HG03159 (cell line): ENCODE measurements at regions not wholly inside any gene's neighbourhood (a gene's known extent, or its start where the extent isn't known, plus 50 kb on each side); places are given as distances from the start of the nearest gene placed in this dataset.

Experiments used
- ATAC-seq: cut with Tn5 transposase; IDR thresholded peaks from one replicate; pipeline ENCODE4 v1.9.1; 2021; ENCODE audit warnings: mild to moderate bottlenecking, moderate library complexity; ENCODE audit not compliant: unreplicated experiment

DNA sequence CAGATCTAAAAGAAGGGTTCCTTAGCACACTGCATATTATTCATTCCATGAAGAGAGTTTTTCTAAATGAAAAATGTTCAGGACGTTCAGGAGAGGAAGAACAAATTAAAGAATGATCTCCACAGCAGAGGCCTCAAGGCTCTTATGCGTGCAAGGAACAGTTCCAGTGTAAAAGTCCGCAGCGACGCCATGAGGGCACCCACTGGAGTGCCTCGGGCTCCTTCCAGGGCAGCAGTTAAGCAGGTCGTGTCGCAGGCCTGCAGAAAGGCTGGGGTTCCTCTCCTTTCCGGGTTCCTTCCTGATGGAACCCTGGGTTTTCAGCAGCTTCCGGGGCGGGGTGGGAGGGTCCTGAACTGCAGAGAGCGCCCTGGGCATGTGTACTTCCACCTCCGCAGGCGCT, 87.1 kb upstream of the SELENOP start:
- no peak for ATAC-seq

DNA sequence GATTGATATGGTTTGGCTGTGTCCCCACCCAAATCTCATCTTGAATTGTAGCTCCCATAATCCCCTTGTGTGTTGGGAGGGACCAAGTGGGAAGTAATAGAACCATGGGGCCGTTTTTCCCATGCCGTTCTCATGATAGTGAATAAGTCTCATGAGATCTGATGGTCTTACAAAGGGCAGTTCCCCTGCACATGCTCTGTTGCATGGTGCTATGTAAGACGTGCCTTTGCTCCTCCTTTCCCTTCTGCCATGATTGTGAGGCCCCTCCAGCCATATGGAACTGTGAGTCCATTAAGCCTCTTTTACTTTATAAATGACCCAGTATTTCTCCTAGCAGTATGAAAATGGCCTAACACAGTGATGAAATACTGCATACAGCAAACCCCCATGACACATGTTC, 84.8 kb upstream of the SELENOP start:
- no peak for ATAC-seq

DNA sequence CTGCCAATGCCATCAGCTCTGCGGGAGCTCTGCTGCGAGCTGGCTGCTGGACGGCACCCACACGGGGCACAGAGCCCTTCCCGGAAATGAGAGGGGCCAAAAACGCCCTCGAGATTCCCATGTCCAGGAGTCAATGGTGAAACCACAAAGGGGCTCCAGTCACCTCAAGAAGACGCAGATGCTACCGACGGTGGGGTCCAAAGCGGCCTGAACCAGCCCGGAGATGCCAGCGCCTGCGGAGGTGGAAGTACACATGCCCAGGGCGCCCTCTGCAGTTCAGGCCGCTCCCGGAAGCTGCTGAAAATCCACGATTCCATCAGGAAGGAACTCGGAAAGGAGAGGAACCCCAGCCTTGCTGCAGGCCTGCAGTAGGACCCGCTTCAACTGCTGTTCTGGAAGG, 82.4 kb upstream of the SELENOP start:
- no peak for ATAC-seq

DNA sequence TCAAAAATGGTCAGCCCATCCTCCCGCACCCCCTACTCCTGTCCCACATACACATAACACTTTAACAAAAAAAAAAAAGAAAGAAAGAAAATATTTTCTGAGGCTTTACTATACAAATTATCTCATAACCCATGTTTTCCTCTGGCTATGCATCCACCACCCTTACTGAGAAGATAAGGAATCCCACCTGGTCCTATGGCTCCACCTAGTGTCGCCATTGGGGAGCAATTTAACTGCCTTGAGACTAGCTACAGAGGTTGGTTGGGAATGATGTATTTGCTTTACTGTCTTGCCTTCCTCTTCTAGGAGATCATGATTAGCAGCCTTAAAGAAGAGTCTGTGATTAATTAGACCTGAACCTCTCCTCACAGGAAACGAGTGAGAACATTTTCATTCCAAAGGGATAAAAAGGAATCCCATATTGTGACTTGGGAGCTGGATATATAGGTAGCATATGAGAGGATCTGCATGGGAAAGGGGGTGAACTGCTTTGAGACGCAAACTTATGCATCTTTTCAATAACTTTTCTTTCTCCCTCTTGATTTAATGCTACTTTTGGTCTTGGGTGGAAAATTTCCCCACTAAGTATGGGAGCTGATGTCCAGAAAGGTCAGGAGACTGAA, 77.7 kb upstream of the SELENOP start:
- ATAC-seq = peak; percentile 94

DNA sequence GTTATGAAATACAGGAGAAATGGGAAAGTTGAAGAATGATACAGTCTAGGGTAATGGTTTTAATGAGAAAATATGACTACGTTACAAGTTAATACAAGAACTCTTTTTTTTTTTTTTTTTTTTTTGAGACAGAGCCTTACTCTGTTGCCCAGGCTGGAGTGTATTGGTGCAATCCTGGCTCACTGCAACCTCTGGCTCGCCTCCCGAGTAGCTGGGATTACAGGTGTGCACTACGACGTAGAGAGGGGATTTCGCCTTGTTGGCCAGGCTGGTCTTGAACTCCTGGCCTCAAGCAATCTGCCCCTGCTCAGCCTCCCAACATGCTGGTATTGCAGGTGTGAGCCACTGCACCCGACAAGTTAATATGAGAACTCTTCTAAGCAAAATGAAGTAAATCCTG, 77.1 kb upstream of the SELENOP start:
- ATAC-seq = no peak

DNA sequence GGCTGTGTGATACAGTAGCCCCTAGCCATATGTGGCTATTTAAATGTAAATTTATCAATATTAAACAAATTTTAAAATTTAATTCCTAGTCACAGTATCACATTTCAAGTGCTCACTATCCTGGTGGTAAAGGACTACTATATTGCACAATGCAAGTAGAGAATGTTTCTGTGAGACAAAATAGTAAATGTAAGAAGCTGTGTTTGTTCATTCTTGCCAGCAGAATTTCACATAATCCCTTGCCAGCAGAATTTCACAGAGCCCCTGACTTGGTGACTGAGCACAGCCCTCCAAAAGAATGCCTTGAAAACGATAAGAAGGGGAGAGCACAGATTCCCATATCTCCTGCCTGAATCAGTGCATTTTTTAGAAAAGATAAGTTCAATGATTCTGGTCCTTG, 75.9 kb upstream of the SELENOP start:
- ATAC-seq = no peak

DNA sequence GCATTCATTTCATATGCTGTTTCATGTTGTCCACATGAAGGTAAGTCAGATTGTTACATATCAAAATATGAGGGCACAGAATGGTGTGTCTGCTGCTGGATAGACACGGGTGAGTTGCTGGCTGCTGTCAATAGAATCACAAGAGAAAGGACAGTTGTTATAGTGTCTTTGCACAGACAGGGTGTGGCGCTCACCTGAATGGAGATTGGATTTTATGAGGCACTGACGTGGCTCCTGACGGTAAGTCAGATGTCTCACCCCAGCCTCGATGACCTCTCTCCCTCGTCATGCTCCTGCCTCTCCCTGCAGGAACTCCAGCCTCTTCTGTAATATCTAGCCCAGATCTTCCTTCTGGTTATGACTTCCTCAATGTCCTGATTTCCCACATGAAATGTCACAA, 75.4 kb upstream of the SELENOP start:
- ATAC-seq = no peak

DNA sequence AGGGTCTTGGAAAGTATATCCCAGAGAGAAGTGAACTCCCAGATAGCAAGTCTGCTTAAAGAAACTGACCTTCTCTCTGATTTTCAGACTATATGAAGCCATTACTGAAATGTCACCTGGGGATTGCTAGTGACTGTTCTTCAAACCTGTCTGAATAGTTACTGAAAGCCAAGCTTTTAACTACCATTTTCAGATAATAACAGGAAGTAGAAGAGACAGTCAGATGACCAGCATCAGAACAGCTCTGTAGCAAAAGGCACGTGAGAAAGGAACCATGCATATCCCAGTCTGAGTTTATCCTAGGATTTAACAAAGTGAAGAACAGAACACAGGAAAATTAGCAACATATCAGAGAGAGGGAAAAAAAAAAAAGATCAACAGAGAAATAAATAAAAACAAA, 74.9 kb upstream of the SELENOP start:
- ATAC-seq = no peak

DNA sequence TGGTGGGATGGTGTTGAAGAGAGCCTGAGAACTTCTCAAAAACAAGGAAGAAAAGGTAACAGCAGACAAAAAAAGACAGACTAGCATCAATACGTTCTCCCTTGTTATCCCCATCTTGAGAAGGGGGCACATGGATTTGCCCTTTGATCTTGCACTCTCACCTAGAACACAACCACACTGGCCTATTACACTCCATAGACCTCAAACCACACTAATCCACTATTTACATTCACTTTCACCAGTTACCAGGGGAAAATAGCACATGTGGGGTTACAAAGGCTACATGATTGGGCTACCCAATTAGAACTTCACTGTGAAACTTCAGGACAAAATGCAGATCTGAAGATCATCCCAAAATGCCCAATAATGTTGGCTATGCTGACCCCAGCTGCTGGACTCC, 72.6 kb upstream of the SELENOP start:
- ATAC-seq = no peak

DNA sequence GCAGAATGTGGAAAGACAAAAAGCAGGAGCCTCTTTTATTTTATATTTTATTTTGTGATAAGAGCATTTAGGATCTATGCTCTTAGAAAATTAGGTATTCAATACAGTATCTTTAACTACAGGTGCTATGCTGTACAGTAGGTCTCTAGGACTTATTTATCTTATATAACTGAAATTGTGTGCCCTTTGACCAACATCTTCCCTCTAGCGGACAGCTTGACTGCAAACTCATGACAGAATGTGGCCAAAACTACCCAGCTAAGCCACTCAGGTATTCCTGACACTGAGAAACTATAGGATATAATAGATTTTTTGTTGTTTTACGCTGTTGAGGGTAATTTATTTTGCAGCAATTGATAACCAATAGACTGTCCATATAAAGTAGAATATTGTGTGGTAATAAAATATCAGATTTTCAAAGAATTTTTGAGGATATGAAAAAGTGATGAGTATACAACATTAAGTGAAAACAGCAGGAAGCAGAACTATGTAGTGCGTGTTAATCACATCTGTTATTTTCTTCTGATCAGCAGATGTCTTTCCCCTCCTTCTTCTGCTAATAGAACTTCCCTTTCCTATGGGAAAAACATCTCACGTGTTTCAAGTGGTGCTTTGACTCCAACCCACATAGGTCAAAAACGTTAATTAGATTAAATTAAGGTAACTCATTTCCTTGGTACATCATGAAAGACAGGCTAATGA, 69.9 kb upstream of the SELENOP start:
- no peak for ATAC-seq

DNA sequence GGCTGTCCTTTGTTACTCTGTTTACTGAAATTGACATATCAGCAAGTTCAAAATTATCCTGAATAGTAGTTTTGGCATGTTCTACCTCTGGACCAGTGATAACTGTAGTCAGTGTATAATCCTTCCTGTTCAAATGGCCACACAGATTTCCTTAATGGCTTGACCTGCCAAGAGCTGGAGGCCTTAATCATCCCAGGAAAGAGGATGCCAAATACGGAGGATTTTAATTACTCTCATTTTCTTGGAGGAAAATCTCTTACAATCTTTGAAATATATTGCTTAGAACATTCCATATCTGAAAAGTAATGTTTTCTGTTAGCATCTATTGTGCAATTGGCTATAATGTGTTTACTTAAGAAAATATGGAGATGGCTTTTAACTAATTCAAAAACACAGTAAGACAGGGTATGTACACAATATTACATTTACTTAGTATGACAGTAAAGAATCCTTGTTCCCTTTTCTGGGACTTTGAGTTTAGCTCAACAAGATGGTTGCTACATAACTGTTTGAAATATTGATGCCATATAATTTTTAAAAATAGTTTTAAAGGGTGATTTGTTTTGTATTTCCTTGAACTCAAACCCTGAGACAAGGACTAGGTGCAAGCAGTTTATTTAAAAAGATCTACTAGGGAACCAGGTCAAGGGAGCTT, 68.9 kb upstream of the SELENOP start:
- ATAC-seq = no peak

DNA sequence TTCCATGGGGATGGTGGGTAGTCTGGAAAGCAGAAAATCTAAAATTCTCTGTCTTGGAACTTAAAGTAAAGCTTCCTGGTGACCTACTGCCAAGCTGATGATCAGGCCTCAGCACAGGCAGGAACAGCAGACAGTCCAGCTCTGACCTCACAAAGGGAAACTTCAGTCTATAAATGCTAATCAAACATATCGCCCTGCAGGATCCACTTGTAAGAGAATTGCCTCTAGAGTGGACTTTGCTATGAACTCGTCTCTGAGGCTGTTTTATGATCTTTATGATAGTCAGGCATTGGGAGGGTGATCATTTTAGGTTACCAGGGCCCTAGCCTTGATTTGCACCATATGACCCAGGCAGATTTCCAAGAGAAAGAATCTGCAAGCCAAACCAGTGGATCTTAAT, 67.6 kb upstream of the SELENOP start:
- ATAC-seq = no peak

DNA sequence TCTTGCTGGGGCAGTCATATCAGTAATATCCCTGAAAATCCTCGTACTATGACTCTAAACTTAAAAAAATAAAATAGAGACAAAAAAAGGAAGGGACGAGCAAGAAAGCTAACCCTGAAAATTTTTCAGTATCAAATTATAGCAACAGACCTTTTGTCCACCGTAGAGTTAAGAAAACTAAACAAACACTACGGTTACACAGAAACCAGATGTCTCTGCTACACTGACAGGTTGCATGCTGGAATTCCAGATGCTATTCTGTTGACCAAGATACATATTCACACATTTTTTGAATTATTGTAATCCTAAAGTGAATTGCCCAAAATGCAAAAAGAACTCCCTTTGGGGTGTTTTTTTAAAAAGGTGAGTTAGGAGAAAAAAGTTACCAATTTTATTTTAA, 66.9 kb upstream of the SELENOP start:
- ATAC-seq = no peak

DNA sequence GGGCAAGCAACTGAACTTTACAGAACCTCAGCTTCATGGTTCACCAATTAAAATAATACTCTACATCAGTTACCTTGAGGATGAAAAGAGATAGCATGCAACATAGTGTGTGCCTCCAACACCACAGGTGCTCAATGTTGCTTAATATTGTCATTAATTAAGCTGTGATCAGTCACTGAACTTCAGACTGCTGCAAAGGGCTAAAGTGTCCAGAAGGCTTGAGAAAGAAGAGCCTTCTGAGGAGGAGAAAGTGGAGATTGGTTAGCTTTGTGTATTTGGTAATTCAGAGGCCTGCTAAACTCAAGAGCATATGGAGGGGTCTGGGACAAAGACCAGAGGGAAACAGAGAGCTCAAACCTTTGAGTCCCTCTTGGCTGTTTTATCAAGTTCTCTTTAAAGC, 66.3 kb upstream of the SELENOP start:
- ATAC-seq = no peak

DNA sequence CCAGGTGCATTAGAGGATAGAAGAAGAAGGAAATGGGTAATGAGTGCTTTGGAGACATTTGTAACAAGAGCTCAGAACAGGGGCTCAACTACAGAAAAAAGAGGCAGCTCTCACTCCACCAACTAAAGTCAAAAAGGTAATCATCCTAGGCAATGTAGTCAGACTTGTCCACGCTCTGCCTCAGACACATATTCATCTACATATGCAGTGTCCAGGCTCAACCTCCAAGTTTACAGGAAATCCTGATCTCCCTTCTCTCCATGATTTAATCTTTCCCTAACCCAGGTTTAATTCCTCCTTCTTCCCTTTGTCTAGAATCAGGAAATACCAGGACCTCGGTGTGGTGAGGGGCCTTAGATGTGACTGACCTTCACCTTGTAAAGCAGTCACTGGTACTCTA, 65.7 kb upstream of the SELENOP start:
- ATAC-seq = no peak

DNA sequence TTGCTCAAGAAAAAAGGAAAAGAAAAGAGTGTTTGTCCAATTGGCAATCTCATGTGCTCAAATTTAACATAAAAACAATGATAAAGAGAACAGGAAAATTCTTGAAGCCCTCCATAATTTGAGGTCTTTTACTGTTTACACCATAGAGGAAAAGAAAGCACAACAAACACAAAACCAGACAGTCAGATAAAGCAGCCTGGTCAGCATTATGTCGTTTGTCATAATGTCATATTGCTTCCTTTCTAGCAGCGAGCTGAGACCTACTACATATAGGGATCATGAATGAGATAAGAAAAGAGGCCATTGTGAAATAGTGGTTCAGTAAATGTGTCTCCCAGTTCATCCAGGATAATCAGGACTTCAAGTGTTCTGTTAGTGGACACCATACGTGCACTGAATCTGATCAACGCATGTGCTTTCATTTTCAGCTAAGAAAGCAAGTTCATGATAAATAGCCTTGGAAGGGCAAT, 64.7 kb upstream of the SELENOP start:
- ATAC-seq = no peak

DNA sequence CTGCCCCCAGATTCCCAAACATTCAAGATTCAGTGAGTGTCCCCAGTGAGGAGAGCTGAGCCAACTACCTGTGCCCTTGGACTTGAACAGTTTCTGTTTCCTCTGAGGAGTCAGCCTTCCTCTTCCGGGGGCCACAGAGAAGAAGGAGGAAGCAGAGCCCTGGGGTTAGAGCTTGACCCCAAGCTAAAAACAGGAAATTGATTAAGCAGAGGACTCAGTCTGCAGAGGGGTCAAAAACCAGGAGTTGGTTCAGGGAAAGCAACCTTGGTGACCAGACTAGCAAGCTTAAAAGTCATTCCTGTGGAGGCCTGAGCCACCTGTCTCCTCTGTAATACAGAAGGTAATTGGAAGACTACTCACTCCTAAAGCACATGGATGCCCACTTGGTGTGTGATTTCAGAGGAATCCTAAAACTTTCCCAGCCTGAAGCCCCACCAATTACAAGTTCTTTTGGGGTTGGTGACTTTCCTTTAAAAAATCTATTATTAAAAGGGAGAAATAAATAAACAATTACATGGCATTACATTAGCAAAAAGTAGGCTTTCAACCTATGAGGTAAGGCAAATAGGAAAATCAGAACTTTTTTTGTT, 64.2 kb upstream of the SELENOP start:
- ATAC-seq = no peak

DNA sequence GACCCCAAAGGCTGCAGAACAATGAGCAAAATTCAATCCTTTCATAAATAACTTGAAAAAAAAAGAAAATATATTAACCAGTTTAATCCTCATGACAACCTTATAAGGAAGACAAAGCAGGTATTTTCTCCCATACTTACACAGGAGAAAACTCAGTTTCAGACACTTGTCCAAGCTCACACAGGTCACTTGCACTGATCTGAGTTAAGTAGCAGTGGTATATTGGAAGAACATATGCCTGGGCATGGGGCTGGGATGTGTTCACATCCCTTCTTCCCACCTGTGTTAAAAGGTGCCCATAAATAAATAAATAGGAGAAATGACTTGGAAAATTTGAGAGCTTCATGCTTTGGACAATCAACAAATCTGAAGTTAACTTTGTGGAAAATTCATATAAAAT, 63.5 kb upstream of the SELENOP start:
- no peak for ATAC-seq

DNA sequence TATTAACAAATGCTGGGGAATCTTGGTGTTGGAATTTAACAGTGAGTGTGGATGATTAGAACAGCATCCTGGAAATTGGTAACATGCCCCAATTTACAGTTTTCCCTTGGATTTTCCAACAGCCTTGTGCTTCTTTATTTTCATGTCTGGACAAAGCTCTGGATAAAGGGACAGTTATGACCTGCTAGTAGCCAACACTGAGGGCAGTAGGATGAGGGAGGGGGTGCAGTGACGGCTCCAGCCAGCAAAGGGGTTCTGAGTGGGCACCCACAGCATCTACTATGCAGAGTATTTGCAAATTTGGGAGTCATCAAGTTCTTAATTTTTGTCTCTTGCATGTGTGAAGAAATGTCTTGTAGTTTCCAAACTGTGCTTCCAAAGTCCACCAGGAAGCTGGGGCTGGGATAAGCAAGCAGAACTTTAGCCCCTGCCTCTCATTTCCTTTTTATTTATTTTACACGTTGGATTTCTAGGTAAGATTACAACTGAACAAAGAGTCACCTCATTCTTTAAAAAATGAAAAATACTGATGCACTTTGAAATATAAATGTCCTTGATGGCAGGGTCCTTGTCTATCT, 63.0 kb upstream of the SELENOP start:
- no peak for ATAC-seq

DNA sequence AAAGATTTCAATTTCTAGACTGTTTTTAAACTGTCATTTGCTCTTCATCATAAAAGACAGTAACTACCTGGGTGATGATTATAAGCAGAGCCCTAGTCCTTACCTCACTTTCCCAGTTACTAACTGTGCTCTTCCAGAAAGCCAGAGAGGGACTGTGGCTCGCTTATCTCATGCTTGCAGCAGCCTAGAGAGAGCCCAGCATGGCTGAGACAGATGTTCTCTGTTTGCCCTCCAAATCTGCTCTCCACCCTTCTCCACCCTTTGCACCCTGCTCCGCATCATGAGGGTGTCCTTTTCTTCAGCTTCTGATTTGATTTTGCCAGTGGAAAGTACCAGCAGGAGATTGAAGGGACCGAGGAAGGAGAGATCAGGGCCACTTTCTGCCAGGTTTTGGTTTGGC, 61.2 kb upstream of the SELENOP start:
- ATAC-seq = no peak

DNA sequence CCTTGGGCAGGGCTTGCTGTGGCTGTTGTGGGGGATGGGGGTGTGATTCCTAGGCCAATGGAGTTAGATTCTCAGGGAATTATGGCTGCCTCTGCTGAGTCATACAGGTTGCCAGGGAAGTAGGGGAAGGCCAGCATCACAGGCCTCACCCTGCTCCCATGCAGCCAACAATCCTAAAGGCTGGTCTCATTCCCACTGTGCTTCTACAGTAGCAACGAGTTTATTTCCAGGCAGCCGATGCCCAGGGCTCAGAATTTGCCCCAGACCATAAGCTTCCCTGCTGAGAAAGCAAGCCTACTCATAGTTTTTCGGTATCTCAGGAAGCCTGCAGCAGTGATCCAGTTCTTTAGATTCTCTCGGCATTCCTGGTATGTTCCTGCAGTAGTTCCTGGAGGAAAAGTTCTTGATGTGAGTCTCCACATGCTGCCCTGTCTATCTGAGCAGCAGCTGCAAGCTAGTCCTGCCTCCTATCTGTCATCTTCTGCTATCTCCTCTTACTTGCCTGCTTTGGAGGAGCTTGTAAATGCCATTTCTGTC, 59.3 kb upstream of the SELENOP start:
- ATAC-seq = no peak
